K562 (cell line): ENCODE measurements at regions not wholly inside any gene's neighbourhood (a gene's known extent, or its start where the extent isn't known, plus 50 kb on each side); places are given as distances from the start of the nearest gene placed in this dataset.

Experiments
- CBFA2T2 ChIP-seq: fragments of 450-650 bp; conservative IDR thresholded peaks from 2 replicates; pipeline ENCODE4 v1.6.1; 2017; ENCODE audit warnings: mild to moderate bottlenecking
- EGR1 ChIP-seq: fragments of 450-650 bp; conservative IDR thresholded peaks from 2 replicates; pipeline ENCODE4 v1.6.1; 2017; ENCODE audit warnings: mild to moderate bottlenecking
- FOXA1 ChIP-seq: fragments of 450-650 bp; IDR thresholded peaks from 2 replicates; pipeline ENCODE4 v1.6.1; 2016; ENCODE audit warnings: mild to moderate bottlenecking, borderline replicate concordance
- HDAC3 ChIP-seq: fragments of 450-650 bp; IDR thresholded peaks from 2 replicates; pipeline ENCODE4 v1.6.1; 2018; ENCODE audit warnings: borderline replicate concordance, mild to moderate bottlenecking, moderate library complexity; ENCODE audit not compliant: partially characterized antibody
- POLR2A ChIP-seq: fragments of 450-650 bp; conservative IDR thresholded peaks from 2 replicates; pipeline ENCODE4 v1.6.1; 2016
- ZBTB8A ChIP-seq: fragments of 450-650 bp; IDR thresholded peaks from 2 replicates; pipeline ENCODE4 v1.6.1; 2018; ENCODE audit warnings: mild to moderate bottlenecking, moderate library complexity; ENCODE audit not compliant: partially characterized antibody
- ZFP30 ChIP-seq: fragments of 250-450 bp; sonication (Bioruptor Pico); IDR thresholded peaks from 2 replicates; pipeline ENCODE4 v1.8.0; 2022; ENCODE audit warnings: moderate library complexity, mild to moderate bottlenecking, inconsistent platforms, borderline replicate concordance
- ZNF124 ChIP-seq: sonication (generic); formaldehyde crosslinking; IDR thresholded peaks from 2 replicates; pipeline ENCODE4 v1.8.1; 2022; ENCODE audit warnings: missing genetic modification reagents
- ZNF23 ChIP-seq: fragments of 250-450 bp; sonication (Bioruptor Pico); IDR thresholded peaks from 2 replicates; pipeline ENCODE4 v1.4.0; 2020; ENCODE audit warnings: mild to moderate bottlenecking
- TF ChIP-seq, protein P1 (sequence below), 3 experiments: IDR thresholded peaks in 2 of 3; conservative IDR thresholded peaks in 1 of 3; 2 replicates each; pipeline ENCODE4 v1.5.1; 2011 to 2012; ENCODE audit warnings: low read length in 3 of 3, mild to moderate bottlenecking in 3 of 3, control low read depth in 2 of 3, improper control_type of control experiment in 1 of 3, inconsistent platforms in 1 of 3, low read depth in 1 of 3, mixed read lengths in 1 of 3, moderate library complexity in 1 of 3; ENCODE audit not compliant: insufficient read depth in 2 of 3
- TF ChIP-seq, protein P2 (sequence below): sonication (generic); formaldehyde crosslinking; IDR thresholded peaks from 2 replicates; pipeline ENCODE4 v1.8.1; 2022; ENCODE audit warnings: missing genetic modification reagents

- TF ChIP-seq FOXA1, result no peak
- TF ChIP-seq, protein P1, sequence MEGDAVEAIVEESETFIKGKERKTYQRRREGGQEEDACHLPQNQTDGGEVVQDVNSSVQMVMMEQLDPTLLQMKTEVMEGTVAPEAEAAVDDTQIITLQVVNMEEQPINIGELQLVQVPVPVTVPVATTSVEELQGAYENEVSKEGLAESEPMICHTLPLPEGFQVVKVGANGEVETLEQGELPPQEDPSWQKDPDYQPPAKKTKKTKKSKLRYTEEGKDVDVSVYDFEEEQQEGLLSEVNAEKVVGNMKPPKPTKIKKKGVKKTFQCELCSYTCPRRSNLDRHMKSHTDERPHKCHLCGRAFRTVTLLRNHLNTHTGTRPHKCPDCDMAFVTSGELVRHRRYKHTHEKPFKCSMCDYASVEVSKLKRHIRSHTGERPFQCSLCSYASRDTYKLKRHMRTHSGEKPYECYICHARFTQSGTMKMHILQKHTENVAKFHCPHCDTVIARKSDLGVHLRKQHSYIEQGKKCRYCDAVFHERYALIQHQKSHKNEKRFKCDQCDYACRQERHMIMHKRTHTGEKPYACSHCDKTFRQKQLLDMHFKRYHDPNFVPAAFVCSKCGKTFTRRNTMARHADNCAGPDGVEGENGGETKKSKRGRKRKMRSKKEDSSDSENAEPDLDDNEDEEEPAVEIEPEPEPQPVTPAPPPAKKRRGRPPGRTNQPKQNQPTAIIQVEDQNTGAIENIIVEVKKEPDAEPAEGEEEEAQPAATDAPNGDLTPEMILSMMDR (IDR thresholded peaks at IDR 0.05 in 2 of 3, conservative IDR thresholded peaks at IDR 0.05 in 1 of 3; ENCODE audit: insufficient read depth in 2 of 3, low read depth in 1 of 3, low read length in 3 of 3), result no peak
- TF ChIP-seq, protein P2, sequence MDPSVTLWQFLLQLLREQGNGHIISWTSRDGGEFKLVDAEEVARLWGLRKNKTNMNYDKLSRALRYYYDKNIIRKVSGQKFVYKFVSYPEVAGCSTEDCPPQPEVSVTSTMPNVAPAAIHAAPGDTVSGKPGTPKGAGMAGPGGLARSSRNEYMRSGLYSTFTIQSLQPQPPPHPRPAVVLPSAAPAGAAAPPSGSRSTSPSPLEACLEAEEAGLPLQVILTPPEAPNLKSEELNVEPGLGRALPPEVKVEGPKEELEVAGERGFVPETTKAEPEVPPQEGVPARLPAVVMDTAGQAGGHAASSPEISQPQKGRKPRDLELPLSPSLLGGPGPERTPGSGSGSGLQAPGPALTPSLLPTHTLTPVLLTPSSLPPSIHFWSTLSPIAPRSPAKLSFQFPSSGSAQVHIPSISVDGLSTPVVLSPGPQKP (CRISPR knock-in tag), result no peak
- TF ChIP-seq CBFA2T2, result no peak
- no peak for TF ChIP-seq HDAC3
- no peak for TF ChIP-seq EGR1
- TF ChIP-seq ZNF23, result no peak
- TF ChIP-seq ZNF124 (CRISPR knock-in tag), result no peak
- TF ChIP-seq ZFP30 (CRISPR knock-in tag), result no peak
- TF ChIP-seq ZBTB8A, result no peak
- no peak for TF ChIP-seq POLR2A
Measured at GRCh38 chr9:94207781-94208180, 51.3 kb upstream of the ZNF169 start.
